GM18517 (cell line): ENCODE measurements at regions not wholly inside any gene's neighbourhood (a gene's known extent, or its start where the extent isn't known, plus 50 kb on each side); places are given as distances from the start of the nearest gene placed in this dataset.
A peak's percentile ranks its signal among the peaks of the same experiment; 100 is the strongest.
"Not testable (repeated sequence)": the region's sequence is repeated elsewhere in the genome, so short reads cannot be mapped to it uniquely, and the experiment has no call there.

Experiments
- ATAC-seq: cut with Tn5 transposase; IDR thresholded peaks from one replicate; pipeline ENCODE4 v1.9.1; 2021; ENCODE audit warnings: mild to moderate bottlenecking, moderate library complexity; ENCODE audit not compliant: unreplicated experiment

DNA sequence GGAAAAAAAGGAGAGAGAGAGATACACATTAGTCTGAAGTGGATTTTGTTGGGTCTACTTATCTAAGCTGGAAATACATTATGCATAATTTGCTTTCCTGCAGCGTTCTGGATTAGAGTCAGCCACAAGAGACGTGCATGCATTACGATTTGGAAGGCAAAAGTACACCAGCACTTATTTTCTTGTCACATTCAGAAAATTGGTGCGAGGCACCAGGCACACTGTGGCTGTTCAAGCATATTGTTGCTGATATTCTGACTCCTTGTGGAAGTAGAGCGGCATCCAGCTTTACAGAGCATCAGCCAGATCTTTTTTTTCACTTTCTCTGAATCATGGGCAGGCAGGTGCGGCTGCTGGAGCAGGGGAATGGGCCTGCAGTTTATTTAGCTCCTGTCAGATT, 905.6 kb upstream of the SPRY2 start:
- no peak for ATAC-seq

DNA sequence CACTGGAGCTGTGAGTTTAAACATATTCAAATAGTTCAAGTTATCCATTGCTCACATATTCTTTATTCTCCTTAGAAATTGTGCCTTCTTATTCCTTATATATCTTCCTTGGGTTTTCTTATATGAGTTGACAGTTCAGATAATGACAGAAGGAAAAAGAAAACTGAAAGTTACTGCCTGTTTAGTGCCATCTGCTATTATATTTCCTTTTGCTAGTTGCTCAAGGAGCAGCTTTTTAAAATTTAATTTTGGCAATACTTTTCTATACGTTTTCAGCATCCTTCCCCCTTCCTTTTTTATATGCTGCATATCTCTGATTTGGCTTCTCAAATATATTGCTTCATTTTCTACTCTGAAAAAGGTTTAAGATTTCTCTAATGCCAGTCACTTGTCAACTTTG, 903.1 kb upstream of the SPRY2 start:
- ATAC-seq, result no peak

DNA sequence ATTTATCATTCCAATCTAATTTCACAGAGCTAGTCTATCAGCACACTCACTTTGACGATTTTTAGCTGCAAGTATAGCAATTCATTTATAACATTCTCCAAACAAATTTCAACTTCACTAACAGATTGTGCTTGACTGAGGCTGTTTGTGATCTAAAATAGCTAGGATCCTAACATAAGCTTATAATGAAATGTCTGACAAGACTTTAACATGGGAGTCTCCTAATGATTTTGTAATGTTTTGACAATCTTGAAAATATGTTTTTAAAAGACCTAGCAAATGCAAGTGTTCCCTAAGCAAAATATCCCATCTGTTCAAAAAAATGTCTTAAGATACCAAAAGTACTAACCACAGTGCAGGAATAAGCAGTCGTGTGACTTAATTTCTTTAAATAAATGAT, 889.5 kb upstream of the SPRY2 start:
- ATAC-seq, result no peak

DNA sequence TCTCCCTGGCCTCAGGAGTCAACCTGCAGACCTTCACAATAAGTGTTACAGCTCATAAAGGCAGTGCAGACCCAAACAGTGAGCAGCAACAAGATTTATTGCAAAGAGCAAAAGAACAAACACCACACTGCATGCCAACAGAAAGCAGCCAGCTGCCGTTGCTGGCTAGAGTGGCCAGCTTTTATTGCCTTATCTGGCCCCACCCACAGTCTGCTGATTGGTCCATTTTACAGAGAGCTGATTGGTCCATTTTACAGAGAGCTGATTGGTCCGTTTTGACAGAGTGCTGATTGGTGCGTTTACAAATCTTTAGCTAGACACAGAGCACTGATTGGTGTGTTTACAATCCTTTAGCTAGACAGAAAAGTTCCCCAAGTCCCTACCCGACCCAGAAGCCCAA, 885.9 kb upstream of the SPRY2 start:
- ATAC-seq, result not testable (repeated sequence)

DNA sequence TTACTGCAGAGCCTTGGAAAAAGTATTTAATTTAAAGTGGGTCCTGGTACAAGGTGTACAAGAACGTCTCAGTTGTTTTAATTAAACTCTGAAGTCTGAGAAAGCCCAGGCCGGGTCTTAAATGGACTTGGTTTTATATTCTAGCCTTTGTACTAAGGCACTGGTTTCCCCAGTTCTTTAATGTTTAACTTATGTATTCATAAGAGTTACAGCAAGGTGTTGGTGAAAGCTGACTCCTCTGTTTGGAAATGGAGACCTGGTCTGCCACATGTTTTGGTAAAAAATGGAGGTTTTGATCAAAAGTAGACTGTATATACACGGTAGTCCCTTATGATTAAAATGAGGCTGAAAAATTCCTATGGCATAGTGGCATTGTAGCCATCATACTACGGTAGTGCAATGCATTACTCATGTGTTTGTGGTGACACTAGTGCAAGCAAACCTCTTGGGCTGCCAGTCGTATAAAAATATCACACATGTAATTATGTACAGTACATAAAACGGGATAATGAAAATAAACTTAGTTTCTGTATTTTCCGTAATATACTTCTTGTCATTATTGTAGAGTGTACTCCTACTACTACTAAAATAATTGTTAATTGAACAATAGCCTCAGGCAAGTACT, 883.4 kb upstream of the SPRY2 start:
- no peak for ATAC-seq

DNA sequence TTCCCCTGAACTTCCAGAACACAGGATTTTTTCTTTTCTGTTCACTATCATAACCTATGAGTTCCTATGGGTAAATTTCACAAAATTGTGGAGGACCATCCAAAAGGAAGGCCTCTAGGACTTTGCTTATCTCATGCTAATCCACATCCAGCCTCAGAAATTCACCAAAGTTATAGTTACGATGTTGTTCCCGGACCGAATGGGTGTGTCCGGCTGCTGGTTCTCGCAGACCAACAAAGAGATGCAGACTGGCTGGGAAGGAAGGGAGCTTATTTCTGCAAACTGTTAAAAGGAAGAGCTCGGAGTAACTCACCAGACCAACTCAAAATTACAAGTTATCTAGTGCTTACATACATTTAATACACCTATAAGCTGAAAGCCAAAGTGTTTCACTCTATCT, 882.9 kb upstream of the SPRY2 start:
- ATAC-seq, result no peak

DNA sequence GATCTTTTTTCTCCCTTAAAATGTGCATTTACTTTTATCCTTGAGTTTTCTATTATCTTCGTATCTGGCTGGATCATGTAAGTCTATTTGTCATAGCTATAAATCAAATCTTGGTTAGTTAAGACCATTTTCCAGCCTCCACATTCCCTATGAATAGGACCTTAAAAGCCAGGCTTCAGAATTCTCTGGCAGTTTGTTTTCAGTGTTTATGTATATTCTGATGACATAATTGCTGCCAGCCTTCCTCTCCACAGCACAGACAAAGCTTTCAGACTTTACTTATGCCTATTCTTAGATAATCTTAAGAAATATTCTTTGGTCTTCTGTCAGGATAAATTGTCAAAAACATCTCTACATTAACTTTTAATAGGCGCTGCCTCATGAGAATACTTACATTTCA, 870.8 kb upstream of the SPRY2 start:
- no peak for ATAC-seq

DNA sequence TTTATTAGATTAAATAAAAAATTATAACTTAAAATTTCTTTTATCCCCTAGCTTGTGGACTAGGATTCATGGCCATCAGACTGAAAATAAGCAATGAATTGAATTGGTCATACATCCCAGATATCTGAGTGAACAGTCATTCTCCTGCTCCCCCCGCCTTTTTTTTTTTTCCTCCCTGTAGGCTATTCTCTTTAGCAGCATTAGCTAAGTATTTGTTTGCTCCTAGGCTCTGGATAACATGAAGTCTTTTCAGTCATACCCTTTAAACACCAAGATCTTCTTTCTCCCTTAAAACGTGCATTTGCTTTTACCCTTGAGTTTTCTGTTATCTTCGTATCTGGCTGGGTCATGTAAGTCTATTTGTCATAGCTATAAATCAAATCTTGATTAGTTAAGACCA, 866.7 kb upstream of the SPRY2 start:
- ATAC-seq, result no peak

DNA sequence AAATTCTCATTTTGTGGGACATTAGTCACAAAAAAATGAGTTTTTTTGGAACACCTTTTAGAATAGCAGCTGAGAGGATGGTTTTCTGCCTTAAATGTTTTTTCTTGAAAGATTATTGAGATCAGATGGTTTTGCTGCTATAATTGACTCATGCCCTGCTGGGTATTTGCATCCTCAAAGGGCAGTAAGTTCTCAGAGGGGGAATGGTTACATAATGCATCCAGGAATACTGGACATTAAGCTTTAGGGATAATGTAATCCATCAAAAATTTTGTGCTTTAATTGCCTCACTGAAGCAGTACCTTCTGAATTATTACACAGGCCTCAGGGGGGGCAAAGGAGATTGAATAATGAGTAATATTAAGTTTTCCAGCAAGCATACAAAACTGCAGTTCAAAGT, 866.3 kb upstream of the SPRY2 start:
- ATAC-seq, result no peak

DNA sequence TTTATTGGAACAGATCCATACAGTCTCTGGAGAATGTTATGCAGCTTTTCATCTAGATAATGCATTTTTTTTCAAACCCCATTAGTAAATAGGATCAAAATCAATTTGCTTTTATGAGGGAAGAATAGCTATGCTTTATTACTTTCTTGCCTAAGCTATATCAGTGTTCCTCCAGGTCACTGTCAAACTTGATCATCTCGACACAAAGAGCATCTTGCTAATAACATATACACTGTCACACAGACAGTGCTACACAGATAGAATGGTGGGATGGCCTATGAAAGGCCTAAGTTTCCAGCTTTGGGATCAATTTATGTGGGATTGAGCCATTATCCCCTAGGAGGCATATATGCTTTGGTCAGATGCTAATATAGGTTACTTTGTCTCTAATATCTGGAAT, 862.9 kb upstream of the SPRY2 start:
- ATAC-seq, result no peak

DNA sequence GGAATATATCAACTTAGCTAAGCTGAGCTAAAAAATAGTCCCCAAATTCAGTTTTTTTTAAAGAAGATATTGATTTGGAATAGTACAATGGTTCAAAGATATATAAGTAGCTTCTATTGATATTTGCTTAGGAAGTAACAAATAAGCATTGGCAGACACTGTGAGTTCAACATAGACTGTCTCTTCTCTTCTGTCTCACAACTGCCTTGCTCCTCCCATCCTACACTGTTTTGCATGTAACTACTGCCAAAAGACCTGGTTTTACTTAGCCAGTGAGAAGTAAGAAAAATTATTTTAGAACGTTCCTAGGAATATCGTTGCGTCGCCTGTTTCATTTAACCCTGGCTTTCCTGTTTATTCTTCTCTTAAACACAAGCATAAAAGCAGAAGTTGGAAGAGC, 859.0 kb upstream of the SPRY2 start:
- ATAC-seq, result no peak

DNA sequence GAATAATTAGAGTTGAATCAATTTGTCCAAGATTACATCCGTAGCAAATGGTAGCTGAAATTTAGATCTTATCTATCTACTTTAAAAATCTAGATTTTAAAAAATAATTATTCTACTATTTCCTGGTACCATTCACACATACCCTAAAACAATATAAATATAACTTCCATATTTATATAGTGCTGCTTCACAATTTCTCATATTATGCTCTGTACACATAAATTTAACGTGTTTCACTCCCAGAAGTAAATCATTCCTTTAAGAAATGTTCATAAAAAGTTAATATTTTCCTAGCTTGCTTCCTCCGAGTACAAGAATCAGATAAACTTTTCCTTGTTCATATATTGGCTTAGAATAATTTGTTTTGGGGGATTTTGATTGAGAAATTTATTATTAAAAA, 857.0 kb upstream of the SPRY2 start:
- ATAC-seq, result no peak

DNA sequence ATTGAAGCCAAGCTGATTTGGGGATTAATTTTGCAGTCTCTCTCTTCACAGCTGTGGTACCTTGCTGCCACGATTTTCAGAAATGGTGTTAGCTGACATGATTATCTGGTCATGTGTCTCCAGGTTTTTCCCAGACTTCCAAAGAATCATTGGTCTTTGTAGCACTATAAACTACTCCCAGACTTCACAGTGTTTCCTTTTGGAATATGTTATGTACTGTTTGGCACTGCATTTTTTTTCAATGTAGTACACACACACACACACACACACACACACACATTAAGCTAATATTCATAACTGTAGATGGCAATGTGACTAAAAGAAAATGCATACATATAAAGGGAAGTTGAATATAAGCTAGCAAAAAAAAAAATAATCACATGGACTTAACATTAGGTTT, 856.6 kb upstream of the SPRY2 start:
- ATAC-seq, result no peak

DNA sequence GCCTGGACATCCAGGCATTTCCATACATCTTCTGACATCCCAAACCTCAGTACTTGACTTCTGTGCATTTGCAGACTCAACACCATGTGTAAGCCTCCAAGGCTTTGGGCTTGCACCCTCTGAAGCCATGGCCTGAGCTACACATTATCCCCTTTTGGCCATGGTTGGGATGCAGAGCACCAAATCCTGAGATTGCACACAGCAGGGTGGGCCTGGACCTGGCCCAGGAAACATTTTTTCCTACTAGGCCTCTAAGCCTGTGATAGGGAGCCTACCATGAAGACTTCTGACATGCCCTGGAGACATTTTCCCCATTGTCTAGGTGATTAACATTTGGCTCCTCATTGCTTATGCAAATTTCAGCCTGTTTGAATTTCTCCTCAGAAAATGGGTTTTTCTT, 853.4 kb upstream of the SPRY2 start:
- ATAC-seq, result no peak

DNA sequence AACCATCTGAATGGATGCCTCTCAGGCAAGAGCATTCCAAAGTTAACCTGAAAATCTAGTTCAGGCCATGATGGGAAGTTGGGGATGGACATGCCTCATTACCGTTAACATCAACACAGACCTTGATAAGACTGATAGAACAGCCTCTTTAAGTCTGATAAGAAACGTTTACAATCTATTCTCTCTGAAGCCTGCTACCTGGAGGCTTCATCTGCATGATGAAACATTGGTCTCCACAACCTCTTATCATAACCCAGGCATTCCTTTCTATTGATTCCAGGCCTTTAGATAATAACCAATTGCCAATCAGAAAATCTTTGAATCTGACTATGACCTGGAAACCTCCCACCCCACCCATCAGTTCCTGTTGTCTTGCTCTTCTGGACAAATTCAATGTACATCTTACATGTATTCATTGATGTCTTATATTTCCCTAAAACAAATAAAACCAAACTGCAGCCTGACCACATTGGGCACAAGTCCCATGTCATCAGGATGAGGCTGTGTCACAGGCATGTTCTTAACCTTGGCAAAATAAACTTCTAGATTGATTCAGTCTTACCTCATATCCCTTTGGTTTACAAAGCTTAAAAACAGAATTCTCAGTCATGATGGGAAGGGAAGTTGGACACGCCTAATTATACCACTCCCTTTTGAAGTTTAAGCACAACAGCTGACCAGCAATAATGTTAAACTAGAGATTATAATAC, 843.8 kb upstream of the SPRY2 start:
- ATAC-seq, result no peak

DNA sequence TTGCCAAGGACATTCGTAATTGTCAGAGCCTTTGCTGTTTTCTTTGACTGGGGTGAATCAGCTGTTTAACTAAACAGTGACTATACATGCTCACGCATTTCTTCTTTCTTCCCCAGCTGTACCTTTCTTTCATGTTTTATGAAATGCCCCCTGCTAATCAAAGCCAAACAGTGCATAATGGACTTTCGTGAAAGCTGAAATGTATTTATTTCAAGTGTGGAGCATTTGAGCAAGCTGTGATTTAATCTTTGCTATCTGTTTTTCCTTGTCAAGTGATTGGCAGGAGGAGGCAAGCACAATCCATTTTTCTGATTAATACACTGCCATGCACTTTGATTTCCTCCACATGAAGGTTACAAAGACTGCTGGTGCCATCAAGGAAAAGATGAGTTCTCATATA, 831.7 kb upstream of the SPRY2 start:
- no peak for ATAC-seq

DNA sequence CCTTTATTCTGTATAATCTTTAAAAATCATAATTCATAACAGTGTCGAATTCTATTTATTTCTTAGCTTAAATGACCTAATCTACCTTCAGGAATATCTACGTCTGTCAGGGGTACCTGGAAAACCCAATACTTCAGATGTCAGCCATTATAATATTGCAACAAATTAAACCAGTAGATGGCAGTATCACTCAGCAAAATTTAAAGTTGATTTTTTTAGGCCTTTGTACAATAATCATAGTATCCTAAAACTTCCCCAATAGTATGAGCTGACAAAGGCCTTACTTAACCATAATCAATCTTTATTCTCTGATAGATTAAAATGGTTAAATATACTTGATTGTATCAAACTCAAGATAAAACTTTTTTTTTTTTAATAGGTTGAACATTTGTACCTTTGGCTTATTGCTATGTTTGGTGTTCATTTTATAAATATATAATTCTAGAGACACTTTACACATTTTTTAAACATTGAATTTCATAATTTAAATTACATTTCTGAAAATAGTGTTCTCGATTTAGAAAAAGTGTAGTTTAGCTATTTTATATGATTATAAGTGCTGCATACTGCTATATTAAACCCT, 830.2 kb upstream of the SPRY2 start:
- peak; percentile 73 for ATAC-seq

DNA sequence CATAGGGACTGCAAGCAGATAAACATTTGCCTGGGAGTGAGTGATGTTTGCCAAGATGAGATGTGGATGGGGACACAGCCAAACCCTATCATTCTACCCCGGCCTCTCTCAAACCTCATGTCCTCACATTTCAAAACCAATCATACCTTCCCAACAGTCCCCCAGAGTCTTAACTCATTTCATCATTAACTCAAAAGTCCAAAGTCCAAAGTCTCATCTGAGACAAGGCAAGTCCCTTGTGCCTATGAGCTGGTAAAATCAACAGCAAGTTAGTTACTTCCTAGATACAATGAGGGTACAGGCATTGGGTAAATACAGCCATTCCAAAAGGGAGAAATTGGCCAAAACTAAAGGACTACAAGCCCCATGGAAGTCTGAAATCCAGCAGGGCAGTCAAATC, 822.9 kb upstream of the SPRY2 start:
- not testable (repeated sequence) for ATAC-seq

DNA sequence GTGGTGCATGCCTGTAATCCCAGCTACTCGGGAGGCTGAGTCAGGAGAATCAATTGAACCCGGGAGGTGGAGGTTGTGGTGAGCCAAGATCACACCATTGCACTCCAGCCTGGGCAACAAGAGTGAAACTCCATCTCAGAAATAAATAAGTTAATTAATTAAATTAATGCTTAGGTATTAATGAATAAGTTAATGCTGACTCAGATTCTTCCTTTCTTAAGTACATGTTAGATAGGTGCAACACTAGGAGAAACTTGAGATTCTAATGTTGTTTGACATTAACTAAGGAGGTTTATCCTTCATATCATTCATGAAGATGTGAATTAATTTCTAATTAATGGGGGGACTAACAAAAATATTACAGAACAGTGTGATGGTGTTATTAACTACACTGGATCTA, 812.6 kb upstream of the SPRY2 start:
- ATAC-seq, result no peak

DNA sequence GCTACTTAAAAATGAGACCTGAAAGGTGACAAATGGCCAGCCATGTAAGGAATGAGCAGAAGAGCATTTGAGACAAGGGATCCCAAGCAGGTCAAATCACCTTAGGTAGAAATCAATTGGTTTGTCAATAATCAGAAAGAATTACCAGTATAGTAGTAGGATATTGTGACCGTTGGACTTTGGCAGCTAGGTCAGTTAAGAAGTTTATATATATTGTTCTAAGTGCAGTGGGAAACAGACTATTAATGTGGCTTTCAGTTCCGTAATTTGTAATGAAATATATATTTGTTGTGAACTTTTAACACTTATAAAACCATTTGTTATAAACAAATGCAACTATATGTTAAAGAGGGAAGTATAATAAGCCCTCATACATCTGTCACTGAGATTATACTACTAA, 807.9 kb upstream of the SPRY2 start:
- ATAC-seq, result no peak

DNA sequence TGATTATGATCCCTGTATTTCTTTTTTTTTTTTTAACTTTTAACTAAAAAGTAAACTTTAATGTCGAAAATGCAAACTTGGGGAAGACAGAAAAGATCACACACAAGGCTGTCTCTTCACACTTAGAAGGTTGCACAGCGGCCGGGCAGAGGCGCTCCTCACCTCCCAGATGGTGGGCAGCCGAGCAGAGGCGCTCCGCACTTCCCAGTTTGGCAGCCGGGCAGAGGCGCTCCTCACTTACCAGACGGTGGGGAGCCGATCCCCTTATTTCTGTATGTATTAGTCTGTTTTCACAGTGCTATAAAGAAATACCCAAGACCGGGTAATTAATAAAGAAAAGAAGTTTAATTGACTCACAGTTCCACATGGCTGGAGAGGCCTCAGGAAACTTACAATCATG, 805.6 kb upstream of the SPRY2 start:
- ATAC-seq, result not testable (repeated sequence)

DNA sequence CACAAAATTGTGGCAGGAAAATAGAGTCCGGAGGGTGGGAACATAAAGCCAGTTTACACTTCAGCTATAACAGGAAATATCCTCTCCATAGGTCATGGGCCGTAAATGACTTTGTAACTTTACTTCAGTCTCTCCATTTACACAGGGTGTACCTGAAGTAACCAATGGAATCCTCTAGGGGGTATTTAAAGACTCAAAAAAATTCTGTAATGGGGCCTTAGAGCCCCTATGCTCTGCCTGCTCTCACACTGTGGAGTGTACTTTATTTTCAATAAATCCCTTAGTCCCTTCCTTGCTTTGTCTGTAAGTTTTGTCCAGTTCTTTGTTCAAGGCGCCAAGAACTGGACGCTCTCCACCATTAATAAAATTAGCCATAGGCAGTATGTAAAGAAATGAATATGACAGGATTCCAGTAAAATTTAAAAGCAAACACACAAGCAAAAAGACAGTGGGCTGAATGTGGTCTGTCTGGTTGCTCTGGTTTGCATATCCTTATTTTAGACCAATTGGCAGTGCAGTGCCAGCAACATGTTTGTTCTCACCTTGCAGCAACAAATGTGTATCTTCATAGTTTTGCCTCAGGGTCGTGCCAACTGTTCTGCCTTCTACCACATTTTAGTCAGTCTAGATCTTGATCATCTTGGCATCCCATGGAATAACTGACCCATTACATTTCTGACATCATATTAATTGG, 801.5 kb upstream of the SPRY2 start:
- ATAC-seq, result no peak
